ENCODE measurements at regions not wholly inside any gene's neighbourhood (a gene's known extent, or its start where the extent isn't known, plus 50 kb on each side); places are given as distances from the start of the nearest gene placed in this dataset.

GRCh38 chr7:69047151-69047754 lies 551.0 kb upstream of the AUTS2 start (continued):
- TF ChIP-seq CHD7 (IDR thresholded peaks at IDR 0.05; ENCODE audit: insufficient replicate concordance, low read length) (no peak), NANOG (IDR thresholded peaks at IDR 0.05; ENCODE audit: insufficient read depth, low read depth, low read length, poor library complexity, severe bottlenecking) (no peak), SAP30 (IDR thresholded peaks at IDR 0.05; ENCODE audit: insufficient read depth, insufficient replicate concordance, low read length) (no peak), EZH2 (IDR thresholded peaks at IDR 0.05; ENCODE audit: low read depth, low read length, severe bottlenecking) (no peak), POLR2A (IDR thresholded peaks at IDR 0.05; ENCODE audit: control extremely low read depth in 1 of 2, low read depth in 2 of 2, low read length in 2 of 2) (no peak), SUZ12 (IDR thresholded peaks at IDR 0.05; ENCODE audit: low read length) (no peak), TEAD4 (IDR thresholded peaks at IDR 0.05; ENCODE audit: low read depth, low read length) (no peak)

Data from H1 (cell line).